ENCODE measurements at regions not wholly inside any gene's neighbourhood (a gene's known extent, or its start where the extent isn't known, plus 50 kb on each side); places are given as distances from the start of the nearest gene placed in this dataset.
"Not testable (repeated sequence)": the region's sequence is repeated elsewhere in the genome, so short reads cannot be mapped to it uniquely, and the experiment has no call there.

GRCh38 chr11:116371146-116371545 lies 401.6 kb downstream of the BUD13 start:
- Mint-ChIP-seq H3K9me3 (no peaks in the 10 kb centered on the region), H3K36me3 (no peaks in the 10 kb centered on the region), H3K4me1 (no peaks in the 10 kb centered on the region), H3K27me3 (peaks cover 6 to 14% of the 10 kb centered on the region in 2 donors), H3K27ac (no peak overlapping the region), H3K4me3 (no peak overlapping the region)
- no peaks in the 10 kb centered on the region for H3K4me1 ChIP-seq (ENCODE audit: control insufficient read depth in 1 of 2, extremely low read depth in 1 of 2, insufficient read depth in 2 of 2, low read length in 2 of 2)
- no peak overlapping the region for H3K4me3 ChIP-seq (ENCODE audit: control insufficient read depth in 1 of 2, extremely low read depth in 1 of 2, low read length in 1 of 2)
- H3K9me3 ChIP-seq: no peaks in the 10 kb centered on the region
- no peak for ATAC-seq (replicated peaks in 1 of 4)
- no peak for DNase-seq
- H3K27ac ChIP-seq (ENCODE audit: low read length): no peak overlapping the region
- 53% methylated on average over 2 of the region's 3 CpGs for WGBS (ENCODE audit: insufficient coverage)
- H3K27me3 ChIP-seq (replicated peaks in 1 of 2; ENCODE audit: control insufficient read depth in 2 of 2, extremely low read depth in 1 of 2, insufficient read depth in 2 of 2, low read length in 1 of 2): peaks cover 0 to 4% of the 10 kb centered on the region in 2 experiments
- ChIA-PET POLR2A (no interaction called here), CTCF (no interaction called here)
- no peaks in the 10 kb centered on the region for H3K36me3 ChIP-seq (ENCODE audit: control insufficient read depth in 2 of 2, extremely low read depth in 1 of 2, insufficient read depth in 1 of 2, low read length in 1 of 2)

GRCh38 chr11:116368784-116369183 lies 404.0 kb downstream of the BUD13 start:
- Mint-ChIP-seq H3K4me3 (no peak overlapping the region), H3K9me3 (no peaks in the 10 kb centered on the region), H3K27ac (no peak overlapping the region), H3K36me3 (no peaks in the 10 kb centered on the region), H3K4me1 (no peaks in the 10 kb centered on the region), H3K27me3 (peaks cover 6 to 10% of the 10 kb centered on the region in 2 donors)
- ATAC-seq (replicated peaks in 1 of 4) (no peak), DNase-seq (no peak)
- peaks cover 0 to 4% of the 10 kb centered on the region in 2 experiments for H3K27me3 ChIP-seq (replicated peaks in 1 of 2; ENCODE audit: control insufficient read depth in 2 of 2, extremely low read depth in 1 of 2, insufficient read depth in 2 of 2, low read length in 1 of 2)
- H3K27ac ChIP-seq (ENCODE audit: low read length): no peak overlapping the region
- 73% methylated on average over 5 of the region's 5 CpGs for WGBS (ENCODE audit: insufficient coverage)
- POLR2A ChIA-PET: no interaction called here
- H3K4me1 ChIP-seq (ENCODE audit: control insufficient read depth in 1 of 2, extremely low read depth in 1 of 2, insufficient read depth in 2 of 2, low read length in 2 of 2): no peaks in the 10 kb centered on the region
- H3K36me3 ChIP-seq (ENCODE audit: control insufficient read depth in 2 of 2, extremely low read depth in 1 of 2, insufficient read depth in 1 of 2, low read length in 1 of 2): no peaks in the 10 kb centered on the region
- H3K9me3 ChIP-seq: no peaks in the 10 kb centered on the region
- CTCF ChIA-PET: no interaction called here
- H3K4me3 ChIP-seq (ENCODE audit: control insufficient read depth in 1 of 2, extremely low read depth in 1 of 2, low read length in 1 of 2): no peak overlapping the region

GRCh38 chr11:116366980-116367645 lies 405.7 kb downstream of the BUD13 start:
- ATAC-seq (replicated peaks in 1 of 4) (no peak), DNase-seq (no peak)
- Histone ChIP-seq H3K9me3 (no peaks in the 10 kb centered on the region), H3K4me3 (ENCODE audit: control insufficient read depth in 1 of 2, extremely low read depth in 1 of 2, low read length in 1 of 2) (no peak overlapping the region), H3K36me3 (ENCODE audit: control insufficient read depth in 2 of 2, extremely low read depth in 1 of 2, insufficient read depth in 1 of 2, low read length in 1 of 2) (no peaks in the 10 kb centered on the region), H3K4me1 (ENCODE audit: control insufficient read depth in 1 of 2, extremely low read depth in 1 of 2, insufficient read depth in 2 of 2, low read length in 2 of 2) (no peaks in the 10 kb centered on the region), H3K27me3 (replicated peaks in 1 of 2; ENCODE audit: control insufficient read depth in 2 of 2, extremely low read depth in 1 of 2, insufficient read depth in 2 of 2, low read length in 1 of 2) (peaks cover 0 to 4% of the 10 kb centered on the region in 2 experiments), H3K27ac (ENCODE audit: low read length) (no peak overlapping the region)
- Mint-ChIP-seq H3K27ac (no peak overlapping the region), H3K4me1 (no peaks in the 10 kb centered on the region), H3K27me3 (peaks cover 4 to 10% of the 10 kb centered on the region in 2 donors), H3K9me3 (no peaks in the 10 kb centered on the region), H3K36me3 (no peaks in the 10 kb centered on the region), H3K4me3 (no peak overlapping the region)
- 7% methylated on average over 3 of the region's 4 CpGs for WGBS (ENCODE audit: insufficient coverage)
- ChIA-PET CTCF (no interaction called here), POLR2A (no interaction called here)

- H3K27ac Mint-ChIP-seq: no peak overlapping the region
- Histone ChIP-seq H3K9me3 (no peaks in the 10 kb centered on the region), H3K27me3 (replicated peaks in 1 of 2; ENCODE audit: control insufficient read depth in 2 of 2, extremely low read depth in 1 of 2, insufficient read depth in 2 of 2, low read length in 1 of 2) (peaks cover 0 to 4% of the 10 kb centered on the region in 2 experiments), H3K4me1 (ENCODE audit: control insufficient read depth in 1 of 2, extremely low read depth in 1 of 2, insufficient read depth in 2 of 2, low read length in 2 of 2) (no peaks in the 10 kb centered on the region), H3K36me3 (ENCODE audit: control insufficient read depth in 2 of 2, extremely low read depth in 1 of 2, insufficient read depth in 1 of 2, low read length in 1 of 2) (no peaks in the 10 kb centered on the region), H3K27ac (ENCODE audit: low read length) (no peak overlapping the region), H3K4me3 (ENCODE audit: control insufficient read depth in 1 of 2, extremely low read depth in 1 of 2, low read length in 1 of 2) (no peak overlapping the region)
- WGBS (ENCODE audit: insufficient coverage): 42% methylated on average over 1 of the region's 1 CpG
- H3K4me1 Mint-ChIP-seq: no peaks in the 10 kb centered on the region
- no peaks in the 10 kb centered on the region for H3K9me3 Mint-ChIP-seq
- no peaks in the 10 kb centered on the region for H3K36me3 Mint-ChIP-seq
- DNase-seq (no peak), ATAC-seq (replicated peaks in 1 of 4) (no peak)
- ChIA-PET POLR2A (no interaction called here), CTCF (no interaction called here)
- no peak overlapping the region for H3K4me3 Mint-ChIP-seq
- H3K27me3 Mint-ChIP-seq: peaks cover 4 to 10% of the 10 kb centered on the region in 2 donors
Measured at GRCh38 chr11:116366451-116366850, 406.3 kb downstream of the BUD13 start.

DNA sequence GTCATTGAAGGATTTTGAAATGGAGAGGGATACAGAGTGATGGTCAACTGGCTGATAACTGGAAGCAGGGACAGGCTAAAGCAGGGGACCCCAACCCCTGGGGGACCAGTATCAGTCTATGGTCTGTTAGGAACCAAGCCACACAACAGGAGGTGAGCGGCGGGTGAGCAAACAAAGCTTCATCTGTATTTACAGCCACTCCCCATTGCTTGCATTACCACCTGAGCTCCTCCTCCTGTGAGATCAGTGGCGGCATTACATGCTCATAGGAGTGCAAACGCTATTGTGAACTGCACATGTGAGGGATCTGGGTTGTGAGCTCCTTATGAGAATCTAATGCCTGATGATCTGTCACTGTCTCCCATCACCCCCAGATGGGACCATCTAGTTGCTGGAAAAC lies 407.9 kb downstream of the BUD13 start:
- CTCF ChIA-PET; POLR2A ChIA-PET; H3K9me3 ChIP-seq; H3K36me3 ChIP-seq (ENCODE audit: control insufficient read depth in 2 of 2, extremely low read depth in 1 of 2, insufficient read depth in 1 of 2, low read length in 1 of 2); H3K27ac ChIP-seq (ENCODE audit: low read length); DNase-seq; H3K4me3 ChIP-seq (ENCODE audit: control insufficient read depth in 1 of 2, extremely low read depth in 1 of 2, low read length in 1 of 2); H3K27me3 Mint-ChIP-seq; ATAC-seq (replicated peaks in 1 of 4); H3K4me1 Mint-ChIP-seq; H3K27me3 ChIP-seq (replicated peaks in 1 of 2; ENCODE audit: control insufficient read depth in 2 of 2, extremely low read depth in 1 of 2, insufficient read depth in 2 of 2, low read length in 1 of 2); H3K4me3 Mint-ChIP-seq; H3K9me3 Mint-ChIP-seq; H3K27ac Mint-ChIP-seq; H3K4me1 ChIP-seq (ENCODE audit: control insufficient read depth in 1 of 2, extremely low read depth in 1 of 2, insufficient read depth in 2 of 2, low read length in 2 of 2); H3K36me3 Mint-ChIP-seq: not testable (repeated sequence)
- WGBS (ENCODE audit: insufficient coverage): no CpG with 5 or more reads among the region's 4 CpGs

DNA sequence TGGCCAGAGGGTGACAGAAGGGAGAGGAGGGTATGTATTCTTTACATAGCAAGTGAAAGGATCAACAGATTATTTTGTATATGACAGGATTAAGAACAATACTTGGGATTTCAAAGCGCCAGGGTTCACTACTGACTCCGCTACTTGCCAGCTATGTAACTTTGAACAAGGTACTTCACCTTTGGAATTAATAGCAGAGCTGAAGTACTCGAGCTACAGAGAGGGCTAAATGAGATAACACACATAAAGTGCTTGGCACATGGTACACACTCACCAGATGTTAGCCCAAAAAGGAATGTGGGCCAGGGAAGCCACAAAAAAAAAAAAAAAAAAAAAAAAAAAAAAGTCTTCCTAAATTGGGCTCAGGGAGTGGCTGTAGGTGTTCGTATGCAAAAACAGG lies 408.4 kb downstream of the BUD13 start:
- no peaks in the 10 kb centered on the region for H3K9me3 Mint-ChIP-seq
- Histone ChIP-seq H3K4me3 (ENCODE audit: control insufficient read depth in 1 of 2, extremely low read depth in 1 of 2, low read length in 1 of 2) (no peak overlapping the region), H3K27me3 (replicated peaks in 1 of 2; ENCODE audit: control insufficient read depth in 2 of 2, extremely low read depth in 1 of 2, insufficient read depth in 2 of 2, low read length in 1 of 2) (peaks cover 0 to 4% of the 10 kb centered on the region in 2 experiments), H3K9me3 (no peaks in the 10 kb centered on the region), H3K36me3 (ENCODE audit: control insufficient read depth in 2 of 2, extremely low read depth in 1 of 2, insufficient read depth in 1 of 2, low read length in 1 of 2) (no peaks in the 10 kb centered on the region), H3K4me1 (ENCODE audit: control insufficient read depth in 1 of 2, extremely low read depth in 1 of 2, insufficient read depth in 2 of 2, low read length in 2 of 2) (no peaks in the 10 kb centered on the region), H3K27ac (ENCODE audit: low read length) (no peak overlapping the region)
- CTCF ChIA-PET: no interaction called here
- H3K4me3 Mint-ChIP-seq: no peak overlapping the region
- ATAC-seq (replicated peaks in 1 of 4): no peak
- H3K4me1 Mint-ChIP-seq: no peaks in the 10 kb centered on the region
- no peak for DNase-seq
- peaks cover 9 to 14% of the 10 kb centered on the region in 2 donors for H3K27me3 Mint-ChIP-seq
- no peaks in the 10 kb centered on the region for H3K36me3 Mint-ChIP-seq
- POLR2A ChIA-PET: no interaction called here
- no peak overlapping the region for H3K27ac Mint-ChIP-seq
- WGBS (ENCODE audit: insufficient coverage): 43% methylated on average over 3 of the region's 4 CpGs
